ENCODE measurements at regions not wholly inside any gene's neighbourhood (a gene's known extent, or its start where the extent isn't known, plus 50 kb on each side); places are given as distances from the start of the nearest gene placed in this dataset.

DNA sequence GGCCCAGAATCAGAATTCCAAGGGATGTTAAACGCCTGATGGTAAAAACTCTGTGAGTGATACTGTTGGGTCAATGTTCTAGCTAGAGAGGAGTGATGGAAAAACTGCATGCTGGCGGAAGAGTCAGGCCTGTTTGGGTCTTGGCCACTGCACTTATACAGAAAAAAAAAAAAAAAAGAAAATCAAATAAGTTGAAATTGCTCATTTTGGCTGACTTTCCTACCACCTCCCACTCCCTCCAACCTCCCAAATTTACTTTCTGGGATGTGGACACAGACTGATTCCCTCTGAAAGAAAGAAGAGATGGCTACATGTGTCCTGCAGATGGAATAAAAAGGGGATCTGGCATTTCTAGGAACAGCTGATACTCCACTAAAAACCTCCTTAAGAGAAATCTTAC lies 234.1 kb upstream of the GIMD1 start:
- POLR2A ChIA-PET, result no interaction called here
- Histone ChIP-seq H3K4me3 (ENCODE audit: low read depth in 2 of 2, low read length in 2 of 2) (no peak overlapping the region), H3K4me1 (ENCODE audit: control insufficient read depth, insufficient read depth, low read length) (no peaks in the 10 kb centered on the region), H3K36me3 (ENCODE audit: control insufficient read depth, insufficient read depth, low read length) (no peaks in the 10 kb centered on the region), H3K9me3 (ENCODE audit: control insufficient read depth, insufficient read depth, low read depth, low read length) (no peaks in the 10 kb centered on the region), H3K27ac (ENCODE audit: low read length) (no peak overlapping the region), H3K27me3 (ENCODE audit: control insufficient read depth, insufficient read depth, low read length) (no peaks in the 10 kb centered on the region)
- no peak for ATAC-seq
- no peak for DNase-seq (ENCODE audit: low read depth, low spot score)
- intact Hi-C loops (cut with micrococcal nuclease; ENCODE audit: unreplicated experiment), result no loop called here
- in situ Hi-C loops (cut with HindIII; ENCODE audit: low pct_unique_long_range_greater_than_20kb, low sequenced_read_pairs), result no loop called here
- CTCF ChIA-PET, result no interaction called here
- BruUV-seq (replicated peaks), result no TSS peak
- TF ChIP-seq POLR2AphosphoS5 (IDR thresholded peaks at IDR 0.05; ENCODE audit: low read depth, low read length) (no peak), REST (IDR thresholded peaks at IDR 0.05; ENCODE audit: insufficient read depth in 1 of 2, low read depth in 2 of 2, low read length in 1 of 2) (no peak), CTCF (IDR thresholded peaks at IDR 0.05) (no peak), TCF7L2 (IDR thresholded peaks at IDR 0.05; ENCODE audit: low read depth, low read length) (no peak), SIN3A (IDR thresholded peaks at IDR 0.05; ENCODE audit: borderline replicate concordance, insufficient read depth, low read depth, low read length) (no peak)

DNA sequence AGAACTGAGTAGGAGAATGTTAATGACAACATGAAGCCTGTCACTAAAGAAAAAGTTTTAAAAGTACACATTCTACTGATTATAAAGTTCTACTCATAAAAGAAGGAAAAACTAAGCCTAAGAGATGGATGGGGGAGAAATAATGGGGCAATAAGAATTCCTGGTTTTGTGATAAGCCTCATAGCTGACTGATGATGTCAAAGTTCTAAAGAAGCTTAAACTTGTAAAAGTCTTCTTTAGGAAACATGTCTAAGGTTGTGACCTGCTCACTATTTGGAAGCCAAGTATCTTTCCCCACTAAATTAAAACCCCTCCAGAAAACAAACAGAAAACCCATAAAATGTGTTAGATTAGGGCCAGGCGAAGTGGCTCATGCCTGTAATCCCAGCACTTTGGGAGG lies 232.9 kb upstream of the GIMD1 start:
- no peak for TF ChIP-seq SIN3A (IDR thresholded peaks at IDR 0.05; ENCODE audit: borderline replicate concordance, insufficient read depth, low read depth, low read length)
- TF ChIP-seq POLR2AphosphoS5 (IDR thresholded peaks at IDR 0.05; ENCODE audit: low read depth, low read length), result no peak
- TF ChIP-seq TCF7L2 (IDR thresholded peaks at IDR 0.05; ENCODE audit: low read depth, low read length), result no peak
- TF ChIP-seq REST (IDR thresholded peaks at IDR 0.05; ENCODE audit: insufficient read depth in 1 of 2, low read depth in 2 of 2, low read length in 1 of 2), result no peak
- TF ChIP-seq CTCF (IDR thresholded peaks at IDR 0.05), result no peak
- DNase-seq (ENCODE audit: low read depth, low spot score), result no peak
- H3K9me3 ChIP-seq (ENCODE audit: control insufficient read depth, insufficient read depth, low read depth, low read length), result no peaks in the 10 kb centered on the region
- ChIA-PET CTCF (no interaction called here), POLR2A (no interaction called here)
- intact Hi-C loops (cut with micrococcal nuclease; ENCODE audit: unreplicated experiment), result no loop called here
- H3K27me3 ChIP-seq (ENCODE audit: control insufficient read depth, insufficient read depth, low read length), result no peaks in the 10 kb centered on the region
- no TSS peak for BruUV-seq (replicated peaks)
- in situ Hi-C loops (cut with HindIII; ENCODE audit: low pct_unique_long_range_greater_than_20kb, low sequenced_read_pairs), result no loop called here
- no peak overlapping the region for H3K4me3 ChIP-seq (ENCODE audit: low read depth in 2 of 2, low read length in 2 of 2)
- H3K27ac ChIP-seq (ENCODE audit: low read length), result no peak overlapping the region
- H3K4me1 ChIP-seq (ENCODE audit: control insufficient read depth, insufficient read depth, low read length), result no peaks in the 10 kb centered on the region
- no peaks in the 10 kb centered on the region for H3K36me3 ChIP-seq (ENCODE audit: control insufficient read depth, insufficient read depth, low read length)
- no peak for ATAC-seq

Data from Panc1 (cell line).